Astrocyte (in vitro differentiated cells and primary cell): ENCODE measurements at regions not wholly inside any gene's neighbourhood (a gene's known extent, or its start where the extent isn't known, plus 50 kb on each side); places are given as distances from the start of the nearest gene placed in this dataset.

Experiments used
- CTCF ChIP-seq: IDR thresholded peaks from 2 replicates; pipeline ENCODE4 v1.5.1; 2011; ENCODE audit warnings: low read depth, mild to moderate bottlenecking, inconsistent platforms, low read length, moderate library complexity; ENCODE audit not compliant: insufficient read depth
- EZH2 ChIP-seq: IDR thresholded peaks from 2 replicates; pipeline ENCODE4 v1.6.1; 2012; ENCODE audit warnings: mild to moderate bottlenecking, low read length, inconsistent platforms; ENCODE audit not compliant: insufficient read depth

GRCh38 chr5:171555160-171555559 is 135.7 kb downstream of the FGF18 start:
- TF ChIP-seq CTCF, result no peak
- no peak for TF ChIP-seq EZH2
